ENCODE measurements at regions not wholly inside any gene's neighbourhood (a gene's known extent, or its start where the extent isn't known, plus 50 kb on each side); places are given as distances from the start of the nearest gene placed in this dataset.
"Not testable (repeated sequence)": the region's sequence is repeated elsewhere in the genome, so short reads cannot be mapped to it uniquely, and the experiment has no call there.

- H3K4me3 Mint-ChIP-seq, result no peak overlapping the region
- no peaks in the 10 kb centered on the region for H3K36me3 Mint-ChIP-seq (ENCODE audit: low read depth)
- ChIA-PET POLR2A (no interaction called here), CTCF (no interaction called here)
- intact Hi-C loops (cut with micrococcal nuclease), result no loop called here
- H3K4me1 Mint-ChIP-seq, result no peaks in the 10 kb centered on the region
- H3K27ac Mint-ChIP-seq, result no peak overlapping the region
- TF ChIP-seq, protein P1, sequence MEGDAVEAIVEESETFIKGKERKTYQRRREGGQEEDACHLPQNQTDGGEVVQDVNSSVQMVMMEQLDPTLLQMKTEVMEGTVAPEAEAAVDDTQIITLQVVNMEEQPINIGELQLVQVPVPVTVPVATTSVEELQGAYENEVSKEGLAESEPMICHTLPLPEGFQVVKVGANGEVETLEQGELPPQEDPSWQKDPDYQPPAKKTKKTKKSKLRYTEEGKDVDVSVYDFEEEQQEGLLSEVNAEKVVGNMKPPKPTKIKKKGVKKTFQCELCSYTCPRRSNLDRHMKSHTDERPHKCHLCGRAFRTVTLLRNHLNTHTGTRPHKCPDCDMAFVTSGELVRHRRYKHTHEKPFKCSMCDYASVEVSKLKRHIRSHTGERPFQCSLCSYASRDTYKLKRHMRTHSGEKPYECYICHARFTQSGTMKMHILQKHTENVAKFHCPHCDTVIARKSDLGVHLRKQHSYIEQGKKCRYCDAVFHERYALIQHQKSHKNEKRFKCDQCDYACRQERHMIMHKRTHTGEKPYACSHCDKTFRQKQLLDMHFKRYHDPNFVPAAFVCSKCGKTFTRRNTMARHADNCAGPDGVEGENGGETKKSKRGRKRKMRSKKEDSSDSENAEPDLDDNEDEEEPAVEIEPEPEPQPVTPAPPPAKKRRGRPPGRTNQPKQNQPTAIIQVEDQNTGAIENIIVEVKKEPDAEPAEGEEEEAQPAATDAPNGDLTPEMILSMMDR (IDR thresholded peaks at IDR 0.05), result no peak
- no peaks in the 10 kb centered on the region for H3K9me3 Mint-ChIP-seq
- no peak for ATAC-seq (ENCODE audit: low read depth)
- H3K27me3 Mint-ChIP-seq, result no peaks in the 10 kb centered on the region
- no peak for DNase-seq
These were observed 220.8 kb downstream of the TFCP2L1 start for GRCh38 chr2:121064186-121064585.

GRCh38 chr2:121065239-121065638 lies 219.8 kb downstream of the TFCP2L1 start:
- ChIA-PET CTCF (no interaction called here), POLR2A (no interaction called here)
- Mint-ChIP-seq H3K4me3 (no peak overlapping the region), H3K27ac (no peak overlapping the region), H3K27me3 (no peaks in the 10 kb centered on the region), H3K9me3 (no peaks in the 10 kb centered on the region), H3K36me3 (ENCODE audit: low read depth) (no peaks in the 10 kb centered on the region), H3K4me1 (no peaks in the 10 kb centered on the region)
- intact Hi-C loops (cut with micrococcal nuclease), result no loop called here
- DNase-seq (no peak), ATAC-seq (ENCODE audit: low read depth) (no peak)
- TF ChIP-seq, protein P1 (IDR thresholded peaks at IDR 0.05), result no peak

- no peaks in the 10 kb centered on the region for H3K4me1 Mint-ChIP-seq
- ATAC-seq (ENCODE audit: low read depth) (no peak), DNase-seq (no peak)
- H3K27ac Mint-ChIP-seq, result no peak overlapping the region
- TF ChIP-seq, protein P1 (IDR thresholded peaks at IDR 0.05), result no peak
- no peaks in the 10 kb centered on the region for H3K36me3 Mint-ChIP-seq (ENCODE audit: low read depth)
- H3K27me3 Mint-ChIP-seq, result no peaks in the 10 kb centered on the region
- POLR2A ChIA-PET, result no interaction called here
- CTCF ChIA-PET, result no interaction called here
- no peaks in the 10 kb centered on the region for H3K9me3 Mint-ChIP-seq
- H3K4me3 Mint-ChIP-seq, result no peak overlapping the region
- intact Hi-C loops (cut with micrococcal nuclease), result no loop called here
These were observed 218.5 kb downstream of the TFCP2L1 start for GRCh38 chr2:121066526-121066925.

- Mint-ChIP-seq H3K36me3 (ENCODE audit: low read depth) (no peaks in the 10 kb centered on the region), H3K27ac (no peak overlapping the region), H3K27me3 (peaks cover 3% of the 10 kb centered on the region), H3K4me1 (no peaks in the 10 kb centered on the region), H3K9me3 (no peaks in the 10 kb centered on the region), H3K4me3 (no peak overlapping the region)
- TF ChIP-seq, protein P1 (IDR thresholded peaks at IDR 0.05), result no peak
- POLR2A ChIA-PET, result no interaction called here
- CTCF ChIA-PET, result no interaction called here
- DNase-seq (no peak), ATAC-seq (ENCODE audit: low read depth) (no peak)
- intact Hi-C loops (cut with micrococcal nuclease), result no loop called here
These were observed 216.2 kb downstream of the TFCP2L1 start for GRCh38 chr2:121068851-121069250.

DNA sequence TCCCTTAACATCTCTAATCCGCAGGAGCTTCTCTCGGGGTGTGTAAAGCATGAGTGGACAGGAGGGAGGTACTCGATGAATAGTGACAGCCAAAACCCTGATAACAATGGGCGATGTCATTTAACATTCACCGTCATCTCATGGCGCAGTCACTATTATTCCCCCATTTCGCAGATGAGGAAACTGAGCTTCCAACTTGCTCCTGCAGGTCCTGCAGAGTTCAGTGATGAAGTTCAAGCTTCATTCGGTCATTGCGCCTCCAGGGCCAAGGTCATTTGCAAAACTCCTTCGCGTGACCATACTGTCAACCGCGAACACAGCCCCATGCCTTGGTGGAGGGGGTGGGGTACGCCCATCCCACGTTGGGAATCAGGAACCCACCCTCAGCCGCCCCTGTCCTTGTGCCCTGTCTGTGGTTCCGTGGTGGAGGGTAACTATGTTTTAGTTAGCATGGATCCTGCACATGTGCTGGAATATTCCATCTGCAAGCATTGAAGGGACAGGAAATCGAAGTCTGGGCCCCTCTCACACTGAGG lies 215.5 kb downstream of the TFCP2L1 start:
- CTCF ChIA-PET, result no interaction called here

DNA sequence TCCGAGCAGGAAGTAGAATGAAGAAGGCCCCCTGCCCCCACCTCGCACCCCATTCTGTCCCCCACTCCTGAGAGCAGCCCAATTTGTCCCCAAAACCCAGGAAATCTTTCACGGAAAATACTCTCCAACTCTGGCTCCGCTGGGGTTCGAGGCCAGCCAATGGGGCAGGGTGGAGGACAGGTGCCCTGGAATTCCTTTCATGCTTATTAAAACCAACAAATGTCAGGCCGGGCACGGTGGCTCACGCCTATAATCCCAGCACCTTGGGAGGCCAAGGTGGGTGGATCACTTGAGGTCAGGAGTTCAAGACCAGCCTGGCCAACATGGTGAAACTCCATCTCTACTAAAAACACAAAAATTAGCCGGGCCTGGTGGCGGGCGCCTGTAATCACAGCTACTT lies 214.9 kb downstream of the TFCP2L1 start:
- intact Hi-C loops (cut with micrococcal nuclease); H3K9me3 Mint-ChIP-seq; POLR2A ChIA-PET: not testable (repeated sequence)

More for the DNA sequence above, 215.5 kb downstream of the TFCP2L1 start:
- H3K27ac Mint-ChIP-seq, result no peak overlapping the region
- POLR2A ChIA-PET, result no interaction called here
- TF ChIP-seq, protein P1 (IDR thresholded peaks at IDR 0.05), result no peak
- no peak for ATAC-seq (ENCODE audit: low read depth)
- no peaks in the 10 kb centered on the region for H3K9me3 Mint-ChIP-seq
- H3K4me1 Mint-ChIP-seq, result no peaks in the 10 kb centered on the region
- no peak for DNase-seq
- no peaks in the 10 kb centered on the region for H3K36me3 Mint-ChIP-seq (ENCODE audit: low read depth)
- H3K27me3 Mint-ChIP-seq, result peaks cover 8% of the 10 kb centered on the region
- H3K4me3 Mint-ChIP-seq, result no peak overlapping the region
- intact Hi-C loops (cut with micrococcal nuclease), result no loop called here

More for the DNA sequence above, 214.9 kb downstream of the TFCP2L1 start:
- DNase-seq; H3K27ac Mint-ChIP-seq; H3K4me3 Mint-ChIP-seq; H3K4me1 Mint-ChIP-seq; H3K36me3 Mint-ChIP-seq (ENCODE audit: low read depth); ATAC-seq (ENCODE audit: low read depth): not testable (repeated sequence)
- CTCF ChIA-PET, result interaction anchor here (0.7 kb wide), 1 partner anchor 25 kb away, joined by 3 read pairs; no protein-coding TSS in a partner anchor
- H3K27me3 Mint-ChIP-seq, result peaks cover 13% of the 10 kb centered on the region
